Ascending aorta (tissue), 2 donors: ENCODE measurements at regions not wholly inside any gene's neighbourhood (a gene's known extent, or its start where the extent isn't known, plus 50 kb on each side); places are given as distances from the start of the nearest gene placed in this dataset.
A peak's percentile ranks its signal among the peaks of the same experiment; 100 is the strongest.

ENCODE experiments used
- DNase-seq, 2 donors: peaks; one replicate each; pipeline ENCODE4 v3.0.0-alpha.2; 2019; ENCODE audit warnings: low spot score in 2 of 2
- H3K27ac ChIP-seq, 2 donors: fragments of 200-600 bp; sonication (generic); one replicate each; pipeline ENCODE4 v1.5.1; 2016 to 2017; ENCODE audit warnings: mild to moderate bottlenecking in 1 of 2
- H3K27me3 ChIP-seq: fragments of 200-600 bp; sonication (generic); one replicate; pipeline ENCODE4 v1.5.1; 2017
- H3K36me3 ChIP-seq, 2 donors: fragments of 200-600 bp; sonication (generic); one replicate each; pipeline ENCODE4 v1.5.1; 2016
- H3K4me1 ChIP-seq, 2 donors: fragments of 200-600 bp; sonication (generic); one replicate each; pipeline ENCODE4 v1.5.1; 2016 to 2017; ENCODE audit warnings: mild to moderate bottlenecking in 1 of 2
- H3K4me3 ChIP-seq, 2 donors: fragments of 200-600 bp; sonication (generic); one replicate each; pipeline ENCODE4 v1.5.1; 2016 to 2017; ENCODE audit warnings: mild to moderate bottlenecking in 1 of 2
- H3K9me3 ChIP-seq, 2 donors: fragments of 200-600 bp; sonication (generic); one replicate each; pipeline ENCODE4 v1.5.1; 2016
- CTCF ChIP-seq, 3 experiments: fragments of 200-600 bp in 2 of 3; fragments of 450-650 bp in 1 of 3; sonication (generic) in 2 of 3; IDR thresholded peaks; one replicate each; pipeline ENCODE4 v1.5.1; 2016 to 2019; ENCODE audit warnings: antibody characterized with exemption in 3 of 3, mild to moderate bottlenecking in 1 of 3, moderate library complexity in 1 of 3
- intact Hi-C: fragments of 100-400 bp; cut with DNase I; formaldehyde crosslinking; loops from one replicate; pipeline ENCODE4 v1.15.1; 2023

DNA sequence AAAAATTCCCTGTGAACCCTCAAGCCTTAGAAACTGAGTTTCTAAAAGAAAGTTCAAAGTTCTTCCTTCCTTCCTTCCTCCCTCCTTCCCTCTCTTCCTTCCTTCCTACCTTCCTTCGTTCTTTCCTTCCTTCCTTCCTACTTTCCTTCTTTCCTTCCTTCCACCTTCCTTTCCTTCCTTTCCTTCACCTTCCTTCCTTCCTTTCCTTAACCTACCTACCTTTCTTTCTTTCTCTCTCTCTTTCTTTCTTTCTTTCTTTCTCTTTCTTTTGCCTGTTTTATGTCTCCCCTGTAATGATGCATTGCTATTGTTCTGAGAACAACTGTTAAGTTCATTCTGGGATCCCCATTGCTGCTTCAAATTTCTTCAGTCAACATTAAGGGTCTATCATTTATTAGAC, 551.1 kb downstream of the TFEC start:
- no peak for DNase-seq
- no peaks in the 10 kb centered on the region for H3K4me1 ChIP-seq
- intact Hi-C loops = no loop called here
- no peaks in the 10 kb centered on the region for H3K27me3 ChIP-seq
- no peaks in the 10 kb centered on the region for H3K9me3 ChIP-seq
- no peaks in the 10 kb centered on the region for H3K36me3 ChIP-seq
- H3K4me3 ChIP-seq = no peak overlapping the region
- H3K27ac ChIP-seq = no peak overlapping the region
- no peak for TF ChIP-seq CTCF (IDR thresholded peaks at IDR 0.05)

GRCh38 chr7:115478426-115478825, 552.1 kb downstream of the TFEC start:
- Histone ChIP-seq H3K9me3 (no peaks in the 10 kb centered on the region), H3K36me3 (no peaks in the 10 kb centered on the region), H3K4me3 (no peak overlapping the region), H3K27ac (no peak overlapping the region), H3K27me3 (no peaks in the 10 kb centered on the region), H3K4me1 (no peaks in the 10 kb centered on the region)
- no peak for DNase-seq
- intact Hi-C loops = no loop called here
- no peak for TF ChIP-seq CTCF (IDR thresholded peaks at IDR 0.05)

DNA sequence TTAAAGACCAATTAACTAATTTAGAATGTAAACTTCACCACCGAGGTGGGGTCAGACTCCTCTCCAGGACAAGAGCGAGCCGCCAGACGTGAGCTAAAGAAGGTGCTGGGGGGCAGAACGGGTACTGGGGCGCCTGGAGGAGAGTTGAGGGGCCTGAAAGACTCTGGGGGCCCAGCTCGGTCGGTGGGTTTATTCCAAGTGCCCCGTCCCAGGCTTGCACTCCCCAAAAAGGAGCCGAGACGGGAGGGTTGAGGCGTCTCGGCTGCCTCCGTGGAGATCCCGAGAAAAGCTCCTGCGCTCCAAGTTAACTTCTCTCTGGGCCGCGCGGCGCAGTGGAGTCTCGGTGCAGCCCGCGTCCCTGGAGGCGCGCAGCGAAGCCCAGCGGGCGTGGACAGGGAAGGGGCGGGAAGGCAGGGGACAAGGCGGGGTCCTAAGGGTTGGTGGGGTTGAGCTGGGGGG, 553.3 kb downstream of the TFEC start:
- Histone ChIP-seq H3K4me1 (no peaks in the 10 kb centered on the region), H3K36me3 (no peaks in the 10 kb centered on the region), H3K27ac (no peak overlapping the region), H3K27me3 (no peaks in the 10 kb centered on the region), H3K9me3 (no peaks in the 10 kb centered on the region), H3K4me3 (peak overlapping the region; percentile 56 to 60)
- intact Hi-C loops = no loop called here
- DNase-seq = peak in 1 of 2 donors; percentile 63
- TF ChIP-seq CTCF (IDR thresholded peaks at IDR 0.05) = no peak

DNA sequence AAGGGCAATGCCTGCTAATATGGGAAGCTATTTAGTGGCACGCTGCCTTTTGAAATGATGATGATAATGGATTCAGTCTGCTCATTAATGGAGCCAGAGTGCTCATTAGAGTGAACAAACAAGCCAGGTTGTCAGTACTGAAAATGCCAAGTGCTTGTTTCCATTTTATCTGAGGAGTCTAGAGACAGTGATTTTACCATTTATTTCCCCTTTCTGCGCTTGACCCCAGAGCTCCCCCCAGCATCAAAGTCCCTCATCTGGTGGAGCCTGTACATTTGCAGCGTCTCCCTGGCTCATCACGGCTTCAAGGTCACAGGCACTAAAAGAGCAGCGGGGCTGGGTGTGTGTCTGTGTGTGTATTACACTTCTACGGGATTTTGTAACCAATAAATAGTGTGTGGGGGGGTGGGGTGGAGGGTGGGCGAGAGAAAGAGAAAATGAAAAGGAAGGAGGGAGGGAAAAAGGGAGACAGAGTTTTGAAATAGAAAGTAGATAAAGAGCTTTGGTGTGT, 553.8 kb downstream of the TFEC start:
- Histone ChIP-seq H3K27ac (no peak overlapping the region), H3K9me3 (no peaks in the 10 kb centered on the region), H3K27me3 (no peaks in the 10 kb centered on the region), H3K36me3 (no peaks in the 10 kb centered on the region), H3K4me3 (peak overlapping the region; percentile 56 to 60), H3K4me1 (no peaks in the 10 kb centered on the region)
- no peak for DNase-seq
- TF ChIP-seq CTCF (IDR thresholded peaks at IDR 0.05) = no peak
- intact Hi-C loops = no loop called here

DNA sequence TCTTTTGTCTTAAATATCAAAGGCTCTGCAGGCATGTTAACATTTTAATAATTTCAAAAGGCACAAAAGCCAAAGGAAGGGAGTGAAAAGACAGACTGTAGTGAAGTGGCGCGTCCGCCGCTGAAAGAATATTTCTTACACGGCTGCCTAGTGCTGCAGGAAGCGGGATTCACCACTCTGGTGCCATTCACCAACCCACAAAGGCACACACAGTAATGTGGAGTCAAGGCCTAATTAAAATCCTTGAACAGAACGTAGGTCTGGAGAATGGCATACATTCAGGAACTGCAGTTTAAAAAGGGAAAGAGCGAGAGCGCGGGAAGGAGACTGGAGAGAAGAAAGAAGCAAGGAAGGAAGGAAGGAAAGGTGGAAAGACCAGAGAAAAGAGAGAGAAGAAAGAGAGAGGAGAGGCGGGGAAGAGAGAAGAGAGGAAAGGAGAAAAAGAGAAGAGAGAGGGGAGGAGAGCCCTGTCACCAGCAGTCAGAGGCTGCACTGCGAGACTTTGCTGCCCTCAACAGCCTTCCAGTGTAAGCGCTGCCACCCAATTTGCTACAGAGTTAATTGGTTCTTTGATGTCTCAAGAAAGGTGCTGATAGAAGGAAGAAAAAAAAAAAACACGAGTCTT, 554.0 kb downstream of the MDFIC start:
- H3K4me1 ChIP-seq = no peaks in the 10 kb centered on the region
- H3K27ac ChIP-seq = no peak overlapping the region
- intact Hi-C loops = no loop called here
- H3K27me3 ChIP-seq = no peaks in the 10 kb centered on the region
- no peak overlapping the region for H3K4me3 ChIP-seq
- no peaks in the 10 kb centered on the region for H3K36me3 ChIP-seq
- no peaks in the 10 kb centered on the region for H3K9me3 ChIP-seq
- no peak for TF ChIP-seq CTCF (IDR thresholded peaks at IDR 0.05)
- no peak for DNase-seq
